ENCODE measurements at regions not wholly inside any gene's neighbourhood (a gene's known extent, or its start where the extent isn't known, plus 50 kb on each side); places are given as distances from the start of the nearest gene placed in this dataset.

DNA sequence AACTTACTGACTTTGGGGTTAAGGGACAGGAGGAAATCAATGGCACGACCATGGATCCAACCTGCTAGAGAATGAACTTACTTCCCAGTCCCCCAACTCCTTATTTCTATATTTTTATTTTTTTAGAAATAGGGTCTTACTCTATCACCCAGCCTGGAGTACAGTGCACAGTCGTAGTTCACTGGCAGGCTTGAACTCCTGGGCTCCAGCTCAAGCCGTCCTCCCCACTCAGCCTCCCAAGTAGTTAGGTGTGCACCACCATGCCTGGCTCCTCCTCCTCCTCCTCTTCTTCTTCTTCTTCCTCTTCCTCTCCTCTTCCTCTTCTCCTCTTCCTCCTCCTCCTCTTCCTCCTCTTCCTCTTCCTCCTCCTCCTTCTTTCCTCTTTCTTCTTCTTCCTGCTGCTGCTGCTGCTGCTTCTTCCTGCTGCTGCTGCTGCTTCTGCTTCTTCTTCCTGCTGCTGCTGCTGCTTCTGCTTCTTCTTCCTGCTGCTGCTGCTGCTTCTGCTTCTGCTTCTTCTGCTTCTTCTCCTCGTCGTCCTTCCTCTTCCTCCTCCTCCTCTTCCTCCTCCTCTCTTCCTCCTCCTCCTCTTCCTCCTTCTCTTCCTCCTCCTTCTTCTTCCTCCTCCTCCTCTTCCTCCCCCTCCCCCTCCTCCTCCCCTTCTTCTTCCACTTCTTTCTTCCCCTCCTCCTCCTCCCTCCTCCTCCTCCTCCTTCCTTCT lies 390.1 kb upstream of the RGS6 start:
- Histone ChIP-seq H3K4me1 (ENCODE audit: insufficient read depth) (peaks cover 22% of the 10 kb centered on the region), H3K9me2 (ENCODE audit: insufficient read depth) (no peaks in the 10 kb centered on the region), H3K36me3 (ENCODE audit: insufficient read depth) (no peaks in the 10 kb centered on the region), H3K27ac (ENCODE audit: low read depth) (no peak overlapping the region), H3K79me2 (replicated peaks; ENCODE audit: insufficient read depth) (peaks cover 14% of the 10 kb centered on the region; the same call in 1 of the 2 replicates), H4K20me1 (replicated peaks; ENCODE audit: insufficient read depth) (no peaks in the 10 kb centered on the region), H3K27me3 (ENCODE audit: insufficient read depth) (no peaks in the 10 kb centered on the region), H2AFZ (no peak overlapping the region), H3K4me2 (no peak overlapping the region), H3K4me3 (no peak overlapping the region), H3F3A (replicated peaks; ENCODE audit: low read depth) (peaks cover 6% of the 10 kb centered on the region)
- Mint-ChIP-seq H3K36me3 (ENCODE audit: low read depth) (no peaks in the 10 kb centered on the region; the same call in 2 of the 3 replicates), H3K9me3 (no peaks in the 10 kb centered on the region), H3K27me3 (ENCODE audit: insufficient read depth, low read depth, poor library complexity) (peaks cover 3% of the 10 kb centered on the region), H3K4me1 (peaks cover 33% of the 10 kb centered on the region), H3K27ac (no peak overlapping the region), H3K4me3 (no peak overlapping the region)
- TF ChIP-seq NANOG (IDR thresholded peaks at IDR 0.05; ENCODE audit: borderline replicate concordance): no peak
- TF ChIP-seq, protein P1, sequence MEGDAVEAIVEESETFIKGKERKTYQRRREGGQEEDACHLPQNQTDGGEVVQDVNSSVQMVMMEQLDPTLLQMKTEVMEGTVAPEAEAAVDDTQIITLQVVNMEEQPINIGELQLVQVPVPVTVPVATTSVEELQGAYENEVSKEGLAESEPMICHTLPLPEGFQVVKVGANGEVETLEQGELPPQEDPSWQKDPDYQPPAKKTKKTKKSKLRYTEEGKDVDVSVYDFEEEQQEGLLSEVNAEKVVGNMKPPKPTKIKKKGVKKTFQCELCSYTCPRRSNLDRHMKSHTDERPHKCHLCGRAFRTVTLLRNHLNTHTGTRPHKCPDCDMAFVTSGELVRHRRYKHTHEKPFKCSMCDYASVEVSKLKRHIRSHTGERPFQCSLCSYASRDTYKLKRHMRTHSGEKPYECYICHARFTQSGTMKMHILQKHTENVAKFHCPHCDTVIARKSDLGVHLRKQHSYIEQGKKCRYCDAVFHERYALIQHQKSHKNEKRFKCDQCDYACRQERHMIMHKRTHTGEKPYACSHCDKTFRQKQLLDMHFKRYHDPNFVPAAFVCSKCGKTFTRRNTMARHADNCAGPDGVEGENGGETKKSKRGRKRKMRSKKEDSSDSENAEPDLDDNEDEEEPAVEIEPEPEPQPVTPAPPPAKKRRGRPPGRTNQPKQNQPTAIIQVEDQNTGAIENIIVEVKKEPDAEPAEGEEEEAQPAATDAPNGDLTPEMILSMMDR (conservative IDR thresholded peaks at IDR 0.05; ENCODE audit: low read depth in 2 of 2): no peak
- TF ChIP-seq, protein P2, sequence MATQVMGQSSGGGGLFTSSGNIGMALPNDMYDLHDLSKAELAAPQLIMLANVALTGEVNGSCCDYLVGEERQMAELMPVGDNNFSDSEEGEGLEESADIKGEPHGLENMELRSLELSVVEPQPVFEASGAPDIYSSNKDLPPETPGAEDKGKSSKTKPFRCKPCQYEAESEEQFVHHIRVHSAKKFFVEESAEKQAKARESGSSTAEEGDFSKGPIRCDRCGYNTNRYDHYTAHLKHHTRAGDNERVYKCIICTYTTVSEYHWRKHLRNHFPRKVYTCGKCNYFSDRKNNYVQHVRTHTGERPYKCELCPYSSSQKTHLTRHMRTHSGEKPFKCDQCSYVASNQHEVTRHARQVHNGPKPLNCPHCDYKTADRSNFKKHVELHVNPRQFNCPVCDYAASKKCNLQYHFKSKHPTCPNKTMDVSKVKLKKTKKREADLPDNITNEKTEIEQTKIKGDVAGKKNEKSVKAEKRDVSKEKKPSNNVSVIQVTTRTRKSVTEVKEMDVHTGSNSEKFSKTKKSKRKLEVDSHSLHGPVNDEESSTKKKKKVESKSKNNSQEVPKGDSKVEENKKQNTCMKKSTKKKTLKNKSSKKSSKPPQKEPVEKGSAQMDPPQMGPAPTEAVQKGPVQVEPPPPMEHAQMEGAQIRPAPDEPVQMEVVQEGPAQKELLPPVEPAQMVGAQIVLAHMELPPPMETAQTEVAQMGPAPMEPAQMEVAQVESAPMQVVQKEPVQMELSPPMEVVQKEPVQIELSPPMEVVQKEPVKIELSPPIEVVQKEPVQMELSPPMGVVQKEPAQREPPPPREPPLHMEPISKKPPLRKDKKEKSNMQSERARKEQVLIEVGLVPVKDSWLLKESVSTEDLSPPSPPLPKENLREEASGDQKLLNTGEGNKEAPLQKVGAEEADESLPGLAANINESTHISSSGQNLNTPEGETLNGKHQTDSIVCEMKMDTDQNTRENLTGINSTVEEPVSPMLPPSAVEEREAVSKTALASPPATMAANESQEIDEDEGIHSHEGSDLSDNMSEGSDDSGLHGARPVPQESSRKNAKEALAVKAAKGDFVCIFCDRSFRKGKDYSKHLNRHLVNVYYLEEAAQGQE (IDR thresholded peaks at IDR 0.05; ENCODE audit: unreplicated experiment): no peak
- no peak for TF ChIP-seq CREB1 (CRISPR knock-in tag; IDR thresholded peaks at IDR 0.05; ENCODE audit: low read depth)
- TF ChIP-seq JUNB (IDR thresholded peaks at IDR 0.05; ENCODE audit: unreplicated experiment): no peak
- no peak for TF ChIP-seq EZH2phosphoT487 (IDR thresholded peaks at IDR 0.05; ENCODE audit: unreplicated experiment)
- TF ChIP-seq, protein P3, sequence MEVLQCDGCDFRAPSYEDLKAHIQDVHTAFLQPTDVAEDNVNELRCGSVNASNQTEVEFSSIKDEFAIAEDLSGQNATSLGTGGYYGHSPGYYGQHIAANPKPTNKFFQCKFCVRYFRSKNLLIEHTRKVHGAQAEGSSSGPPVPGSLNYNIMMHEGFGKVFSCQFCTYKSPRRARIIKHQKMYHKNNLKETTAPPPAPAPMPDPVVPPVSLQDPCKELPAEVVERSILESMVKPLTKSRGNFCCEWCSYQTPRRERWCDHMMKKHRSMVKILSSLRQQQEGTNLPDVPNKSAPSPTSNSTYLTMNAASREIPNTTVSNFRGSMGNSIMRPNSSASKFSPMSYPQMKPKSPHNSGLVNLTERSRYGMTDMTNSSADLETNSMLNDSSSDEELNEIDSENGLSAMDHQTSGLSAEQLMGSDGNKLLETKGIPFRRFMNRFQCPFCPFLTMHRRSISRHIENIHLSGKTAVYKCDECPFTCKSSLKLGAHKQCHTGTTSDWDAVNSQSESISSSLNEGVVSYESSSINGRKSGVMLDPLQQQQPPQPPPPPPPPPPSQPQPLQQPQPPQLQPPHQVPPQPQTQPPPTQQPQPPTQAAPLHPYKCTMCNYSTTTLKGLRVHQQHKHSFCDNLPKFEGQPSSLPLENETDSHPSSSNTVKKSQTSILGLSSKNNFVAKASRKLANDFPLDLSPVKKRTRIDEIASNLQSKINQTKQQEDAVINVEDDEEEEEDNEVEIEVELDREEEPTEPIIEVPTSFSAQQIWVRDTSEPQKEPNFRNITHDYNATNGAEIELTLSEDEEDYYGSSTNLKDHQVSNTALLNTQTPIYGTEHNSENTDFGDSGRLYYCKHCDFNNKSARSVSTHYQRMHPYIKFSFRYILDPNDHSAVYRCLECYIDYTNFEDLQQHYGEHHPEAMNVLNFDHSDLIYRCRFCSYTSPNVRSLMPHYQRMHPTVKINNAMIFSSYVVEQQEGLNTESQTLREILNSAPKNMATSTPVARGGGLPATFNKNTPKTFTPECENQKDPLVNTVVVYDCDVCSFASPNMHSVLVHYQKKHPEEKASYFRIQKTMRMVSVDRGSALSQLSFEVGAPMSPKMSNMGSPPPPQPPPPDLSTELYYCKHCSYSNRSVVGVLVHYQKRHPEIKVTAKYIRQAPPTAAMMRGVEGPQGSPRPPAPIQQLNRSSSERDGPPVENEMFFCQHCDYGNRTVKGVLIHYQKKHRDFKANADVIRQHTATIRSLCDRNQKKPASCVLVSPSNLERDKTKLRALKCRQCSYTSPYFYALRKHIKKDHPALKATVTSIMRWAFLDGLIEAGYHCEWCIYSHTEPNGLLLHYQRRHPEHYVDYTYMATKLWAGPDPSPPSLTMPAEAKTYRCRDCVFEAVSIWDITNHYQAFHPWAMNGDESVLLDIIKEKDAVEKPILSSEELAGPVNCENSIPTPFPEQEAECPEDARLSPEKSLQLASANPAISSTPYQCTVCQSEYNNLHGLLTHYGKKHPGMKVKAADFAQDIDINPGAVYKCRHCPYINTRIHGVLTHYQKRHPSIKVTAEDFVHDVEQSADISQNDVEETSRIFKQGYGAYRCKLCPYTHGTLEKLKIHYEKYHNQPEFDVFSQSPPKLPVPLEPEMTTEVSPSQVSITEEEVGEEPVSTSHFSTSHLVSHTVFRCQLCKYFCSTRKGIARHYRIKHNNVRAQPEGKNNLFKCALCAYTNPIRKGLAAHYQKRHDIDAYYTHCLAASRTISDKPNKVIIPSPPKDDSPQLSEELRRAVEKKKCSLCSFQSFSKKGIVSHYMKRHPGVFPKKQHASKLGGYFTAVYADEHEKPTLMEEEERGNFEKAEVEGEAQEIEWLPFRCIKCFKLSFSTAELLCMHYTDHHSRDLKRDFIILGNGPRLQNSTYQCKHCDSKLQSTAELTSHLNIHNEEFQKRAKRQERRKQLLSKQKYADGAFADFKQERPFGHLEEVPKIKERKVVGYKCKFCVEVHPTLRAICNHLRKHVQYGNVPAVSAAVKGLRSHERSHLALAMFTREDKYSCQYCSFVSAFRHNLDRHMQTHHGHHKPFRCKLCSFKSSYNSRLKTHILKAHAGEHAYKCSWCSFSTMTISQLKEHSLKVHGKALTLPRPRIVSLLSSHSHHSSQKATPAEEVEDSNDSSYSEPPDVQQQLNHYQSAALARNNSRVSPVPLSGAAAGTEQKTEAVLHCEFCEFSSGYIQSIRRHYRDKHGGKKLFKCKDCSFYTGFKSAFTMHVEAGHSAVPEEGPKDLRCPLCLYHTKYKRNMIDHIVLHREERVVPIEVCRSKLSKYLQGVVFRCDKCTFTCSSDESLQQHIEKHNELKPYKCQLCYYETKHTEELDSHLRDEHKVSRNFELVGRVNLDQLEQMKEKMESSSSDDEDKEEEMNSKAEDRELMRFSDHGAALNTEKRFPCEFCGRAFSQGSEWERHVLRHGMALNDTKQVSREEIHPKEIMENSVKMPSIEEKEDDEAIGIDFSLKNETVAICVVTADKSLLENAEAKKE (CRISPR knock-in tag; IDR thresholded peaks at IDR 0.05): no peak
- TF ChIP-seq ZNF114 (CRISPR knock-in tag; IDR thresholded peaks at IDR 0.05): no peak
- no peak for TF ChIP-seq POLR2AphosphoS5 (IDR thresholded peaks at IDR 0.05; ENCODE audit: low read depth)
- TF ChIP-seq, protein P4, sequence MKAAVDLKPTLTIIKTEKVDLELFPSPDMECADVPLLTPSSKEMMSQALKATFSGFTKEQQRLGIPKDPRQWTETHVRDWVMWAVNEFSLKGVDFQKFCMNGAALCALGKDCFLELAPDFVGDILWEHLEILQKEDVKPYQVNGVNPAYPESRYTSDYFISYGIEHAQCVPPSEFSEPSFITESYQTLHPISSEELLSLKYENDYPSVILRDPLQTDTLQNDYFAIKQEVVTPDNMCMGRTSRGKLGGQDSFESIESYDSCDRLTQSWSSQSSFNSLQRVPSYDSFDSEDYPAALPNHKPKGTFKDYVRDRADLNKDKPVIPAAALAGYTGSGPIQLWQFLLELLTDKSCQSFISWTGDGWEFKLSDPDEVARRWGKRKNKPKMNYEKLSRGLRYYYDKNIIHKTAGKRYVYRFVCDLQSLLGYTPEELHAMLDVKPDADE (IDR thresholded peaks at IDR 0.05): no peak
- TF ChIP-seq EZH2 (IDR thresholded peaks at IDR 0.05; ENCODE audit: low read depth, unreplicated experiment): no peak
- TF ChIP-seq ZNF331 (CRISPR knock-in tag; IDR thresholded peaks at IDR 0.05; ENCODE audit: low read depth): no peak
- no peak for TF ChIP-seq STAT1 (IDR thresholded peaks at IDR 0.05; ENCODE audit: unreplicated experiment)
- DNase-seq (ENCODE audit: low spot score) (no peak), ATAC-seq (no peak)

Data from GM23338 (cell line).